ENCODE measurements at regions not wholly inside any gene's neighbourhood (a gene's known extent, or its start where the extent isn't known, plus 50 kb on each side); places are given as distances from the start of the nearest gene placed in this dataset.

- no peak for TF ChIP-seq CTCF (conservative IDR thresholded peaks at IDR 0.05; ENCODE audit: low read depth, low read length)
- no peak for TF ChIP-seq EZH2 (IDR thresholded peaks at IDR 0.05; ENCODE audit: low read length, unreplicated experiment)
- no peak for TF ChIP-seq EZH2phosphoT487 (IDR thresholded peaks at IDR 0.05; ENCODE audit: borderline replicate concordance, low read length)
Observed at GRCh38 chr2:221186873-221187272, 385.2 kb downstream of the EPHA4 start.
